ENCODE measurements at regions not wholly inside any gene's neighbourhood (a gene's known extent, or its start where the extent isn't known, plus 50 kb on each side); places are given as distances from the start of the nearest gene placed in this dataset.
"Not testable (repeated sequence)": the region's sequence is repeated elsewhere in the genome, so short reads cannot be mapped to it uniquely, and the experiment has no call there.

DNA sequence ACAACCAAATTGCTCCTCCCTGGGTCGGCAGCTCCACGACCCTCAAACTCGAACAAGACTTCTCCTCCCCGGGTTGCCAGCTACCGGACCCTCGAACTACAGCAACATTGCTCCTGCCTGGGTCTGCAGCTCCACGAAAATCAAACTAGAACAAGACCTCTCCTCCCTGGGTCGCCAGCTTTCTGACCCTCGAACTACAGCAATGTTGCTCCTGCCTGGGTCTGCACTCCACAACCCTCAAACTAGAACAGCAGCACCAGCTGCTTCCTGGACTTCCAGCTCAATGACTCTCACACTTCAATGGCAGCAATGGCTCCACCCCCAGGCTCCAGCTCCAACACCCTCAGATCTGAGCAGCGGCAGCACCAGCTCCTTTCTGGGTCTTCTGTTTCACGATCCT lies 311.6 kb downstream of the PREX1 start:
- H3K4me1 Mint-ChIP-seq = not testable (repeated sequence)

DNA sequence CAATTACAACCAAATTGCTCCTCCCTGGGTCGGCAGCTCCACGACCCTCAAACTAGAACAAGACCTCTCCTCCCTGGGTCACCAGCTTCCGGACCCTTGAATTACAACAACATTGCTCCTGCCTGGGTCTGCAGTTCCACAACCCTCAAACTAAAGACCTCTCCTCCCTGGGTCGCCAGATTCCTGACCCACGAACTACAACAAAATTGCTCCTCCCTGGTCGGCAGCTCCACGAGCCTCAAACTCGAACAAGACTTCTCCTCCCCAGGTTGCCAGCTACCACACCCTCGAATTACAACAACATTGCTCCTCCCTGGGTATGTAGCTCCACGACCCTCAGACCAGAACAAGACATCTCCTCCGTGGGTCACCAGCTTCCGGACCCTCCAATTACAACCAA lies 313.2 kb downstream of the PREX1 start:
- H3K4me3 Mint-ChIP-seq, H3K9me3 Mint-ChIP-seq, H3K27ac Mint-ChIP-seq, H3K36me3 Mint-ChIP-seq, H3K4me1 Mint-ChIP-seq: not testable (repeated sequence)
- peaks cover 14% of the 10 kb centered on the region for H3K27me3 Mint-ChIP-seq

More for the DNA sequence above, 311.6 kb downstream of the PREX1 start:
- not testable (repeated sequence) for H3K9me3 Mint-ChIP-seq, H3K36me3 Mint-ChIP-seq
- peak overlapping the region in 2 of 3 donors; percentile 0 to 65 for H3K27ac Mint-ChIP-seq
- H3K4me3 Mint-ChIP-seq = peak overlapping the region in 2 of 4 donors; percentile 0 to 3
- peaks cover 16% of the 10 kb centered on the region for H3K27me3 Mint-ChIP-seq

DNA sequence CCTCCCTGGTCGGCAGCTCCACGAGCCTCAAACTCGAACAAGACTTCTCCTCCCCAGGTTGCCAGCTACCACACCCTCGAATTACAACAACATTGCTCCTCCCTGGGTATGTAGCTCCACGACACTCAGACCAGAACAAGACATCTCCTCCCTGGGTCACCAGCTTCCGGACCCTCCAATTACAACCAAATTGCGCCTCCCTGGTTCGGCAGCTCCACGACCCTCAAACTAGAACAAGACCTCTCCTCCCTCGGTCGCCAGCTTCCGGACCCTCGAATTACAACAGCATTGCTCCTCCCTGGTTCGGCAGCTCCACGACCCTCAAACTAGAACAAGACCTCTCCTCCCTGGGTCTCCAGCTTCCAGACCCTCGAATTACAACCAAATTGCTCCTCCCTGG lies 315.3 kb downstream of the PREX1 start:
- H3K4me3 Mint-ChIP-seq, H3K4me1 Mint-ChIP-seq, H3K36me3 Mint-ChIP-seq, H3K27ac Mint-ChIP-seq, H3K9me3 Mint-ChIP-seq: not testable (repeated sequence)
- H3K27me3 Mint-ChIP-seq = peaks cover 17% of the 10 kb centered on the region

DNA sequence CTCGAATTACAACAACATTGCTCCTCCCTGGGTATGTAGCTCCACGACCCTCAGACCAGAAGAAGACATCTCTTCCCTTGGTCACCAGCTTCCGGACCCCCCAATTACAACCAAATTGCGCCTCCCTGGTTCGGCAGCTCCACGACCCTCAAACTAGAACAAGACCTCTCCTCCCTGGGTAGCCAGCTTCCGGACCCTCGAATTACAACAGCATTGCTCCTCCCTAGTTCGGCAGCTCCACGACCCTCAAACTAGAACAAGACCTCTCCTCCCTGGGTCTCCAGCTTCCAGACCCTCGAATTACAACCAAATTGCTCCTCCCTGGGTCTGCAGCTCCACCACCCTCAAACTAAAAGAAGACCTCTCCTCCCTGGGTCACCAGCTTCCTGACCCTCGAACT lies 322.7 kb downstream of the PREX1 start:
- not testable (repeated sequence) for H3K4me1 Mint-ChIP-seq, H3K36me3 Mint-ChIP-seq
- H3K27me3 Mint-ChIP-seq = peaks cover 10% of the 10 kb centered on the region

DNA sequence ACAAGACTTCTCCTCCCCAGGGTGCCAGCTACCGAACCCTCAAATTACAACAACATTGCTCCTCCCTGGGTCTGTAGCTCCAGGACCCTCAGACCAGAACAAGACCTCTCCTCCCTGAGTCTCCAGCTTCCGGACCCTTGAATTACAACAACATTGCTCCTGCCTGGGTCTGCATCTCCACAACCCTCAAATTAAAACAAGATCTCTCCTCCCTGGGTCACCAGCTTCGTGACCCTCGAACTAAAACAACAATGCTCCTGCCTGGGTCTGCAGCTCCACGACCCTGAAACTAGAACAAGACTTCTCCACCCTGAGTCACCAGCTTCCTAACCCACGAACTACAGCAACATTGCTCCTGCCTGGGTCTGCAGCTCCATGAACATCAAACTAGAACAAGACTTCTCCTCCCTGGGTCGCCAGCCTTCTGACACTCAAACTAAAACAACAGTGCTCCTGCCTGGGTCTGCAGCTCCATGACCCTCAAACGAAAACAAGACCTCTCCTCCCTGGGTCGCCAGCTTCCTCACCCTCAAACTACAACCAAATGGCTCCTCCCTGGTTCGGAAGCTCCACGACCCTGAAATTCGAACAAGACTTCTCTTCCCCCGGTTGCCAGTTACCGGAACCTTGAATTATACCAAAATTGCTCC lies 324.5 kb downstream of the PREX1 start:
- Mint-ChIP-seq H3K27ac (no peak overlapping the region), H3K36me3 (no peaks in the 10 kb centered on the region), H3K9me3 (no peaks in the 10 kb centered on the region), H3K27me3 (peaks cover 11% of the 10 kb centered on the region), H3K4me1 (no peaks in the 10 kb centered on the region), H3K4me3 (no peak overlapping the region)

More for the DNA sequence above, 322.7 kb downstream of the PREX1 start:
- H3K27ac Mint-ChIP-seq, H3K4me3 Mint-ChIP-seq, H3K9me3 Mint-ChIP-seq: not testable (repeated sequence)

DNA sequence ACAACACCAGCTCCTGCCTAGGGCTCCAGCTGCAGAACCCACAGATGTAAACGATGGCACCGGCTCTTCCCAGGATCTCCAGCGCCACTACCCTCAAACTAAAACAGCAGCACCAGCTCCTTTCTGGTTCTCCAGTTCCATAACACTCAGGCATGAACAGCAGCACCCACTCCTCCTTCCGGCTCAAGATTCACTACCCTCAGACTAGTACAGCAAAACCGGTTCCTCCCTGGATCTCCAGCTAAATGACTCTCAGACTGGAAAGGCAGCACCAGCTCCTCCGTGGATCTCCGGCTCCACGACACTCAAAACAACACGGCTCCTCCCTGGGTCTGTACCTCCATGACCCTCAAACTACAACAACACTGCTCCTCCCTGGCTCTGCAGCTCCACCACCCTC lies 325.0 kb downstream of the PREX1 start:
- Mint-ChIP-seq H3K4me3 (no peak overlapping the region), H3K9me3 (no peaks in the 10 kb centered on the region), H3K36me3 (no peaks in the 10 kb centered on the region)

DNA sequence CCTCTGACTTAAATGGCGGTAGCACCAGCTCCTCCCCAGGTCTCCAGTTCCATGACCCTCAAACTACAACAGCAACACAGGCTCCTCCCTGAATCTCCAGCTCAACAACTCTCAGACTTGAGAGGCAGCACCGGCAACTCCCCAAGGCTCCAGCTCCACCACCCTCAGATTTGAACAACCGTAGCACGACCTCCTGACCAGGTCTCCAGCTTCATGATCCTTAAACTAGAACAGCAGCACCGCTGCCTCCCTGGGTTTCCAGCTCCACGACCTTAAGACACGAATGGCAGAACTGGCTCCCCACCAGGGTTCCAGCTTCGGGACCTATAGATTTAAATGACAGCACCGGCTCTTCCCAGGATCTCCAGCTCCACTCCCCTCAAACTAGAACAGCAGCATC lies 325.8 kb downstream of the PREX1 start:
- no peaks in the 10 kb centered on the region for H3K9me3 Mint-ChIP-seq
- H3K27ac Mint-ChIP-seq = no peak overlapping the region
- no peaks in the 10 kb centered on the region for H3K36me3 Mint-ChIP-seq

More for the DNA sequence above, 325.0 kb downstream of the PREX1 start:
- Mint-ChIP-seq H3K4me1 (no peaks in the 10 kb centered on the region), H3K27ac (no peak overlapping the region), H3K27me3 (peaks cover 12% of the 10 kb centered on the region)

DNA sequence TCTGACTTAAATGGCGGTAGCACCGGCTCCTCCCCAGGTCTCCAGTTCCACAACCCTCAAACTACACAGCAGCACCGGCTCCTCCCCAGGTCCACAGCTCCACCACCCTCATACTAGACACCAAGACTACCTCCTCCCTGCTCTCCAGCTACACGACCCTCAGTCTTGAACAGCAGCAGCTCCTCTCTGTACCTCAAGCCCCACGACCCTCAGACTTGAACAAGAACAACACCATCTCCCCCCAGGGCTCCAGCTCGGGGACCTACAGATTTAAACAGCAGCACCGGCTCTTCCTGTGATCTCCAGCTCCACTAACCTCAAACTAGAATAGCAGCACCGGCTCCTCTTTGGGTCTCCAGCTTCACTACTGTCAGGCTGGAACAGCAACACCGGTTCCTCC lies 326.9 kb downstream of the PREX1 start:
- not testable (repeated sequence) for H3K9me3 Mint-ChIP-seq, H3K27ac Mint-ChIP-seq, H3K36me3 Mint-ChIP-seq, H3K4me3 Mint-ChIP-seq, H3K4me1 Mint-ChIP-seq
- H3K27me3 Mint-ChIP-seq = peaks cover 12% of the 10 kb centered on the region

More for the DNA sequence above, 325.8 kb downstream of the PREX1 start:
- Mint-ChIP-seq H3K4me1 (no peaks in the 10 kb centered on the region), H3K4me3 (no peak overlapping the region), H3K27me3 (peaks cover 12% of the 10 kb centered on the region)

DNA sequence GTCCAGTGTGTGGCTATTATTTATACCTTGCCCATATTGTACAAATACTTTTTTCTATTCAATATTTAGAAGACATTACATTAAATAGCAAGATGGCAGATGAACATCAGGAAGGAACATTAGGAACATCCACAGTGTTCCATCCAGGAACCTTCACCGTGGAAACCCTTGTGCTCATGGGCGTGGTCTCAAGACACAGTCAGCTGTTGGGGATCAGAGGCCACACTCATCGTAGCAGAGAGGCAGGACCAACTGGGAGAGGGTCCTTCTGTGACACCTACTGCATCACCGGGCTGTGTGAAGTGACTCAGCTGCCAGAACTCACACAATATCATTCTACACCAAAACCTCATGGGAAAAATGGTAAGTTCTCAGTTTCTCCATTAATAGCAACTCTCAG lies 328.9 kb downstream of the PREX1 start:
- H3K36me3 Mint-ChIP-seq, H3K27ac Mint-ChIP-seq, H3K9me3 Mint-ChIP-seq, H3K4me1 Mint-ChIP-seq, H3K4me3 Mint-ChIP-seq, H3K27me3 Mint-ChIP-seq: not testable (repeated sequence)

DNA sequence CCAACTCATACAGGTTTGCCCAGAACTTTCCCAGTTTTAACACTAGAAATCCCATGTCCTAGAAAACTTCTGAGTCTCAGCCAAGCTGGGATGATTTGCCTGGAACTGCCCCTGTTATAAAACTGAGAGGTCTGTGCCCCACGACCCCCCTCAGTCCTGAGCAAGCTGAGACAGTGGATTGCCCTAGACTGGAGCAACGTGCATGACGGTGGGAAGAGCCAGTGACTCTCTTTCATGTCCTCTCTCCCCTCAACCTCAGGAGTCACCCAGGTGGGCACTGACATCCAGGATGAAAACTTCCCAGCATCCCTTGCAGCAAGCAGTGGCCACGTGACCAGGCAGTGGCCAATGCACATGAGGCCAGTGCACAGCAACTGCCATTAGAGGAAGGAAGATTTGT lies 329.7 kb downstream of the PREX1 start:
- not testable (repeated sequence) for H3K36me3 Mint-ChIP-seq, H3K27me3 Mint-ChIP-seq, H3K9me3 Mint-ChIP-seq, H3K4me1 Mint-ChIP-seq, H3K4me3 Mint-ChIP-seq
- peak overlapping the region in 1 of 3 donors; percentile 71 for H3K27ac Mint-ChIP-seq

DNA sequence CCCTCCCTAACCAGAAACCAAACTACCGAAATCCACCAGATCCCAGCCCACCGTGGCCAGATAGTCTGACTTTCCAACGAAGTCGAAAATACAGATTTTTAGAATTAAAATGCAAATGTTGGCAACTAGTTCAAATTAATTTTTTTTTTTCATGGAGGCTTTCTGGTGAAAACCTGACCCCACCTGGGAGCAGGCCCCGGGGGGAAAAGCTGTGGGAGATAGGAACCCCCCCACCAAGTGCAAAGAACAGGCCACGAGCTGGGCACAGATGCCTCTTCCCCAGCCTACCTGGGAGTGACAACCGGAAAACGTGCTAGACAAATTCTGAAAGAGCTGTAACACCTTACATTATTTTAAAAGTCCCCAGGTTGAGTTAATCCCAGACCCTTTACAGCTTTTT lies 333.8 kb downstream of the PREX1 start:
- Mint-ChIP-seq H3K9me3 (no peaks in the 10 kb centered on the region), H3K27me3 (peaks cover 15% of the 10 kb centered on the region), H3K4me1 (peaks cover 0 to 7% (median 4%) of the 10 kb centered on the region in 3 donors), H3K4me3 (no peak overlapping the region), H3K27ac (no peak overlapping the region), H3K36me3 (no peaks in the 10 kb centered on the region)

DNA sequence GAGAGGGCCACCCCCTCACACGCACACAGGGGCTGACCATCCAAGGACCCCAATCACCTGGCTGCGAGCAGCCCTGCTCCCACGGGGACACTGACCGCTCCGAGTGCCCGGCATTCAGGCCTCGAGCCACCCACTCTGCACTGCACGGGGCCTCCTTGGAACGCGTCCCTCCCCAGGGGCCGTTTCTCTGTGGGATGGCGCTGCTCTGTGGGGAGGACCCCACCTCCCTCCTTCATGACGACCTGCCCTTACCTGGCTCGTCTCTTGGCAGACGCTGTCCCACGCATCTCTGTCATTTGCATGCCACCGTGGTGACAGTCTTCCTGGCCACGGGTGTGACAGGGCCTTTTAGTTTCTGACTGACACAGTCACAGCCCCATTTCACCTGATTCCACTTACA lies 334.5 kb downstream of the PREX1 start:
- peaks cover 6 to 13% (median 10%) of the 10 kb centered on the region in 3 donors for H3K4me1 Mint-ChIP-seq
- H3K27me3 Mint-ChIP-seq = peaks cover 19% of the 10 kb centered on the region

DNA sequence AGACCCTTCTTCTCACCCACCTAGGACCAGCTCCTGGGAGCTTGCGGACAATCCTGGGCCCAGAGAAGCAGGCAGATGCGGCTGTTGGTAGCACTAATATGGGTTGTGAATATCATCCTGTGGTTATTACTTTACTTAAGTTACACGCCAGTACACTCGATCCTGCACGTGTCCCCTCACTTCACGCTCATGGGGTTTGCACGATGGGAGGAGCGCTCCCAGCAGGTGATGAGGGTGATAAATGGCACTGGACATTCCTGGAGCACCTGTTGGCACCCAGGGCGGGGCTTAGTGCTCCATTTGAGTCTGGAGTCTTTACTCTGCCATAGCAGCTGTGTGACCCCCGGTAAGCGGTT lies 335.1 kb downstream of the PREX1 start:
- Mint-ChIP-seq H3K27ac (no peak overlapping the region), H3K4me1 (peaks cover 6 to 13% (median 10%) of the 10 kb centered on the region in 3 donors), H3K36me3 (no peaks in the 10 kb centered on the region), H3K9me3 (no peaks in the 10 kb centered on the region), H3K27me3 (peaks cover 21% of the 10 kb centered on the region), H3K4me3 (no peak overlapping the region)

More for the DNA sequence above, 334.5 kb downstream of the PREX1 start:
- not testable (repeated sequence) for H3K27ac Mint-ChIP-seq, H3K9me3 Mint-ChIP-seq, H3K36me3 Mint-ChIP-seq, H3K4me3 Mint-ChIP-seq

DNA sequence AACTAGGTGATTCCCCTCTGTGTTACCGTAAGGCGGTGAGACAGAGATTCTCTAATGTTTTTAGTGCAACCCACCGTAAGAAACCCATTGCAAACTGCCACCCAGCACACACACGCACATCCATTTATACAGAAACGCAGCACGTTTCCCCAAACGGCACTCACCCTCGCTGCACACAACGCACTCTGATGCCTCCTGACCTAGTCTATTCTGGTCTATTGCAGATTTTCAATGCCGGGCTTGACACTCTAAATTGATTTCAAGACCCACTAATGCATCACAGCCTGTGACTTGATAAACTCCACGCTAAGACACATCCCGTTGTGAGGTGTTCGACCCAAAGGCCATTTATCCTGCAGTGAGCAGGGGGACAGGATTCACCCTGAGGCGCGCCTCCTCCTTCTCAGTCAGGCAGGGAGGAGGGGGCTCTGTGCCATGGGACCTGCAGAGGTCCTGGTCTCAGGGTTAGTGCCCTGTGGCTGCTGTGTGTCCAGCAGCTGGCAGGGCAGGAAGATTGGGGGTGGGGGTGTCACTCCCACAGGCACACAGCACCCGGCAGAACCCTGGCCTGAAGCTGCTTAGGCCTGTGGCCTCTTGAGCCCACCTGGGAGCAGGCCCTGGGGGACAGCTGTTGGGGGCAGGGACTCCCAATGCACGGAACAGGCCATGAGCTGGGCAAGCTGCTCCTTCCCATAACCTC lies 335.6 kb downstream of the PREX1 start:
- no peaks in the 10 kb centered on the region for H3K9me3 Mint-ChIP-seq
- peaks cover 6 to 13% (median 10%) of the 10 kb centered on the region in 3 donors for H3K4me1 Mint-ChIP-seq
- H3K4me3 Mint-ChIP-seq = peak overlapping the region in 1 of 4 donors; percentile 11
- no peak overlapping the region for H3K27ac Mint-ChIP-seq
- peaks cover 21% of the 10 kb centered on the region for H3K27me3 Mint-ChIP-seq
- no peaks in the 10 kb centered on the region for H3K36me3 Mint-ChIP-seq

DNA sequence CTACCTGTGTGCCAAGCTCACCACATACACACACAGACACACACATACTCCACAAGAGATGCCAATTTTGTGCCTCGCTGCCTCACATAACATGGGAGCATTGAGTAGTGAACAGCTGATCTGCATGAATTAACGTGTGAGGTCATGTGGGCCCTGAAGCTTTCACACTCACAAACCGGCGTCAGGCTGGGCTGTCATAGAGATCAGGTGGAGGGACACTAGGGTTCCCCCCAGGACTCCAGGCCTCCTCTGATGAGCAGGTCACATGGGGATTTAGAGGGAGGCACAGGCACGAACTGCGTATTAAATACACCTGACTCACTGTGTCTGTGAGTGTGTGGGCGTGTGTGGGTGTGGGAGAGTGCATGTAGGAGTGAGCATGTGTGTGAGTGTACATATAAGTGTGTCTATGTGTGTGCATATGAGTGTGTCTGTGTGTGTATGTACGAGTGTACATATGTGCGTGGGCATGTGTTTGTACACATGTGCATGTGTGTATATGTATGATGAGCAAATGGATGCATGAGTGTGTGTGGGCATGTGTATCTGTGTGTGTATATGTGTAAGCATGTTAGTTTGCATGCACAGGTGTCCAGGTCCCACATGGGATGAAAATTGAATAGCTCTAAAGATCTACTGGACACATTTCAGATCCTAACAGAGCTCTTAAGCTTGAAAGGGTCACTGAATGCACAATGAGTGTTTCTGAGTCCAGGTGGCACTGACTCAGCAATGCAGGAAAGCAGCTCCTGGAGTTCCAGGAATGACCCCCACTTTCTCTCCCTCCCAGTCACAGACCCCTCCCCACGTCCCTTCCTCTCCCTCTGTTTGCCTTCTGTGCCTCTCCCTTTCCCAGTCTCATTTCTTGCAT lies 336.6 kb downstream of the PREX1 start:
- Mint-ChIP-seq H3K27me3 (peaks cover 28% of the 10 kb centered on the region), H3K27ac (no peak overlapping the region), H3K9me3 (no peaks in the 10 kb centered on the region), H3K36me3 (no peaks in the 10 kb centered on the region), H3K4me3 (no peak overlapping the region), H3K4me1 (peaks cover 6 to 13% (median 10%) of the 10 kb centered on the region in 3 donors)

Measured in IgD-negative memory B cell (primary cell).